B cell (primary cell): ENCODE measurements at regions not wholly inside any gene's neighbourhood (a gene's known extent, or its start where the extent isn't known, plus 50 kb on each side); places are given as distances from the start of the nearest gene placed in this dataset.

ENCODE experiments used
- ATAC-seq: fragments of 200-7000 bp; cut with Tn5 transposase; one replicate; pipeline ENCODE4 v1.10.0; 2021; ENCODE audit warnings: low read depth, mild to moderate bottlenecking, moderate number of reproducible peaks, moderate library complexity
- CTCF ChIA-PET: fragments of 350-600 bp; sonication (Branson Sonifier 250); formaldehyde crosslinking; loops from one replicate; lab custom pipeline; 2021; ENCODE audit warnings: antibody characterized with exemption, inconsistent platforms; lab: Charles Lee
- POLR2A ChIA-PET: fragments of 350-600 bp; sonication (Branson Sonifier 250); formaldehyde crosslinking; loops from one replicate; lab custom pipeline; 2021; ENCODE audit warnings: antibody characterized with exemption; lab: Charles Lee
- DNase-seq: peaks from one replicate; pipeline ENCODE4 v3.0.0; 2013
- H2AFZ ChIP-seq: 2 replicates; pipeline ENCODE4 v1.6.1; 2012; ENCODE audit warnings: mild to moderate bottlenecking, low read depth, low read length; ENCODE audit not compliant: insufficient read depth, poor library complexity, severe bottlenecking
- H3K27ac ChIP-seq, 2 donors: 1 replicate in 1 of 2; 2 replicates in 1 of 2; pipeline ENCODE4 v1.5.1; 2012 to 2013; ENCODE audit warnings: low read length in 2 of 2, mild to moderate bottlenecking in 2 of 2, moderate library complexity in 1 of 2
- H3K27me3 ChIP-seq, 4 experiments: fragments of 200-600 bp in 1 of 4; sonication (generic) in 1 of 4; replicated peaks in 1 of 4; 1 replicate in 2 of 4; 2 replicates in 2 of 4; pipeline versions ENCODE4 v1.6.1 to v1.7.0; 2013 to 2016; ENCODE audit warnings: low read length in 3 of 4, mild to moderate bottlenecking in 2 of 4, mixed read lengths in 1 of 4, moderate library complexity in 1 of 4; ENCODE audit not compliant: insufficient read depth in 4 of 4, control insufficient read depth in 3 of 4; ENCODE audit errors: control extremely low read depth in 1 of 4
- H3K36me3 ChIP-seq, 2 experiments: replicated peaks in 1 of 2; 1 replicate in 1 of 2; 2 replicates in 1 of 2; pipeline versions ENCODE4 v1.6.1 to v1.7.1; 2013; ENCODE audit warnings: low read length in 1 of 2; ENCODE audit not compliant: insufficient read depth in 2 of 2, control insufficient read depth in 1 of 2; ENCODE audit errors: control extremely low read depth in 1 of 2, extremely low read depth in 1 of 2
- H3K4me1 ChIP-seq, 2 donors: fragments of 200-600 bp in 1 of 2; sonication (generic) in 1 of 2; 1 replicate in 1 of 2; 2 replicates in 1 of 2; pipeline versions ENCODE4 v1.5.1 to v1.6.1; 2013 to 2017; ENCODE audit warnings: low read length in 2 of 2; ENCODE audit not compliant: control insufficient read depth in 2 of 2, insufficient read depth in 2 of 2
- H3K4me2 ChIP-seq: replicated peaks from 2 replicates; pipeline ENCODE3; 2012; ENCODE audit warnings: mild to moderate bottlenecking, low read depth, low read length; ENCODE audit not compliant: poor library complexity, severe bottlenecking
- H3K4me3 ChIP-seq, 5 experiments: fragments of 200-600 bp in 1 of 5; sonication (generic) in 1 of 5; 1 replicate in 3 of 5; 2 replicates in 2 of 5; pipeline versions ENCODE4 v1.5.1 to v1.7.0; 2011 to 2016; ENCODE audit warnings: low read length in 4 of 5, mild to moderate bottlenecking in 4 of 5, low read depth in 2 of 5, control low read depth in 1 of 5, moderate library complexity in 1 of 5; ENCODE audit not compliant: insufficient read depth in 1 of 5; ENCODE audit errors: control extremely low read depth in 1 of 5, extremely low read depth in 1 of 5
- H3K79me2 ChIP-seq: fragments of 200-600 bp; sonication (generic); one replicate; pipeline ENCODE4 v1.6.0; 2016; ENCODE audit warnings: low read length; ENCODE audit not compliant: control insufficient read depth, insufficient read depth
- H3K9ac ChIP-seq: fragments of 200-600 bp; sonication (generic); 2 replicates; pipeline ENCODE4 v1.6.1; 2017; ENCODE audit warnings: mild to moderate bottlenecking, low read length, moderate library complexity
- H3K9me3 ChIP-seq, 3 donors: one replicate each; pipeline versions ENCODE4 v1.6.1 to v1.7.1; 2013; ENCODE audit warnings: low read length in 2 of 3; ENCODE audit not compliant: control insufficient read depth in 2 of 3, insufficient read depth in 1 of 3; ENCODE audit errors: control extremely low read depth in 1 of 3
- H4K20me1 ChIP-seq: 2 replicates; pipeline ENCODE4 v1.6.0; 2012; ENCODE audit warnings: mild to moderate bottlenecking, low read length; ENCODE audit not compliant: insufficient read depth, control insufficient read depth, poor library complexity, severe bottlenecking
- H3K27ac Mint-ChIP-seq: one replicate; pipeline ENCODE4 v1.8.0; 2021; ENCODE audit warnings: mixed read lengths
- H3K27me3 Mint-ChIP-seq: one replicate; pipeline ENCODE4 v1.8.0; 2021; ENCODE audit warnings: mixed read lengths
- H3K4me1 Mint-ChIP-seq: one replicate; pipeline ENCODE4 v1.8.0; 2021; ENCODE audit warnings: mixed read lengths
- H3K4me3 Mint-ChIP-seq: one replicate; pipeline ENCODE4 v1.8.0; 2021; ENCODE audit warnings: mixed read lengths
- H3K9me3 Mint-ChIP-seq: one replicate; pipeline ENCODE4 v1.8.0; 2022; ENCODE audit warnings: mixed read lengths; ENCODE audit not compliant: insufficient read depth
- EZH2 ChIP-seq: IDR thresholded peaks from 2 replicates; pipeline ENCODE4 v1.6.1; 2012; ENCODE audit warnings: borderline replicate concordance, low read depth, mild to moderate bottlenecking, moderate library complexity, low read length; ENCODE audit not compliant: insufficient read depth, poor library complexity, severe bottlenecking
- WGBS: methylation state at CpG from one replicate; pipeline ENCODE4 v1.1.5; 2013; ENCODE audit warnings: missing lambda C conversion rate; ENCODE audit not compliant: insufficient coverage; 5-methylcytosine and 5-hydroxymethylcytosine counted together
- intact Hi-C: fragments of 100-400 bp; cut with micrococcal nuclease; formaldehyde crosslinking; loops from one replicate; pipeline ENCODE4 v1.10.0; 2022
- TF ChIP-seq, protein P1 (sequence below): fragments of 200-600 bp; IDR thresholded peaks from one replicate; pipeline ENCODE4 v1.8.0; 2022; ENCODE audit warnings: antibody characterized with exemption, mild to moderate bottlenecking

DNA sequence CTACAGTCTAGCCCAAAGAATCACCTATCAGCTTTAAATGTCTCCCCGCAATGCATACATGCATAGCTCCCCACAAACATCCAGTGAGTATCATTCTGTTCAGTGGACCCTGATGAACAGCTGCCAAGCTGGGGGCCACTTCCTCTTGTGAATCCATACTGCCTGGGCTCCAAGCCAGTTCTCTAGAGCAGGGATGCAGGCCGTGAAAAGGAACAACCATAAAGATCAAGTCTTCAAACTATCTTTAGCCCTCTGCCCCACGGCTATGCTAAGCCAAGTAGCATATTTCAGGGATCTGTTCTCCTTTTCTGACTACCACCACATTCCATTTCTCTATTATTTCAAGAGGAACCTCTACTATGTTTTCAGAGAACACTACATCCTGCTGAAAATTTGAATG lies 191.7 kb upstream of the BTBD3 start:
- no peaks in the 10 kb centered on the region for H3K4me1 ChIP-seq
- H4K20me1 ChIP-seq, result no peaks in the 10 kb centered on the region
- no peaks in the 10 kb centered on the region for H3K27me3 ChIP-seq
- H3K9me3 Mint-ChIP-seq, result no peaks in the 10 kb centered on the region
- H3K36me3 ChIP-seq, result no peaks in the 10 kb centered on the region
- no peak overlapping the region for H3K4me3 Mint-ChIP-seq
- no peak for ATAC-seq
- H3K9ac ChIP-seq, result no peak overlapping the region
- no peaks in the 10 kb centered on the region for H3K4me1 Mint-ChIP-seq
- no peak overlapping the region for H3K27ac Mint-ChIP-seq
- WGBS, result 26% methylated on average over 3 of the region's 3 CpGs
- intact Hi-C loops, result no loop called here
- H3K79me2 ChIP-seq, result no peaks in the 10 kb centered on the region
- H3K4me2 ChIP-seq, result no peak overlapping the region
- no peak overlapping the region for H3K27ac ChIP-seq
- peaks cover 0 to 1% (median 0%) of the 10 kb centered on the region in 3 donors for H3K9me3 ChIP-seq
- H3K4me3 ChIP-seq, result no peak overlapping the region
- no peaks in the 10 kb centered on the region for H3K27me3 Mint-ChIP-seq
- CTCF ChIA-PET, result no interaction called here
- no peak for DNase-seq
- POLR2A ChIA-PET, result no interaction called here
- no peak overlapping the region for H2AFZ ChIP-seq
- no peak for TF ChIP-seq EZH2
- TF ChIP-seq, protein P1, sequence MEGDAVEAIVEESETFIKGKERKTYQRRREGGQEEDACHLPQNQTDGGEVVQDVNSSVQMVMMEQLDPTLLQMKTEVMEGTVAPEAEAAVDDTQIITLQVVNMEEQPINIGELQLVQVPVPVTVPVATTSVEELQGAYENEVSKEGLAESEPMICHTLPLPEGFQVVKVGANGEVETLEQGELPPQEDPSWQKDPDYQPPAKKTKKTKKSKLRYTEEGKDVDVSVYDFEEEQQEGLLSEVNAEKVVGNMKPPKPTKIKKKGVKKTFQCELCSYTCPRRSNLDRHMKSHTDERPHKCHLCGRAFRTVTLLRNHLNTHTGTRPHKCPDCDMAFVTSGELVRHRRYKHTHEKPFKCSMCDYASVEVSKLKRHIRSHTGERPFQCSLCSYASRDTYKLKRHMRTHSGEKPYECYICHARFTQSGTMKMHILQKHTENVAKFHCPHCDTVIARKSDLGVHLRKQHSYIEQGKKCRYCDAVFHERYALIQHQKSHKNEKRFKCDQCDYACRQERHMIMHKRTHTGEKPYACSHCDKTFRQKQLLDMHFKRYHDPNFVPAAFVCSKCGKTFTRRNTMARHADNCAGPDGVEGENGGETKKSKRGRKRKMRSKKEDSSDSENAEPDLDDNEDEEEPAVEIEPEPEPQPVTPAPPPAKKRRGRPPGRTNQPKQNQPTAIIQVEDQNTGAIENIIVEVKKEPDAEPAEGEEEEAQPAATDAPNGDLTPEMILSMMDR, result no peak

DNA sequence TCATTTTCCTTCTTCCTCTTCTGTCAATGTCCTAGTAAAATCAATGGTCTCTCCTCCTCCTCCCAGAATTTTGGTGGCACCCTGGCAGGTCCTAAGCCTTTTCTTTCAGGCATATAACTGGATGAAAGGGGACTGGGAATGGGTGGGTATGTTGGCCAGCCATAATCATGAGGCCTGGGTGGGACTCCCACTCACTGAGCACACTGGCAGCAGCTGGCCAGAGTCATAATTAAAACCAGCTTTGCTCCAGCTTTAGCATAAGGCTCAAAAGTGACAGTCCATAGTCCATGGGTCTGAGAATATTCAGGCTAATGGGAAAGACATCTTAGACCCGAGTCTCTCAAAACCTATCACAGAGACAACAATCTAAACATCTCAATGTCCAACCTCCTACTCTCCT lies 190.0 kb upstream of the BTBD3 start:
- no peak overlapping the region for H3K4me2 ChIP-seq
- ATAC-seq (no peak), DNase-seq (no peak)
- no peak for TF ChIP-seq EZH2
- TF ChIP-seq, protein P1, result no peak
- H3K27ac ChIP-seq, result no peak overlapping the region
- intact Hi-C loops, result no loop called here
- no peaks in the 10 kb centered on the region for H3K36me3 ChIP-seq
- no peaks in the 10 kb centered on the region for H3K4me1 ChIP-seq
- H3K27ac Mint-ChIP-seq, result no peak overlapping the region
- H3K9me3 ChIP-seq, result peaks cover 0 to 1% (median 0%) of the 10 kb centered on the region in 3 donors
- POLR2A ChIA-PET, result no interaction called here
- CTCF ChIA-PET, result no interaction called here
- no peak overlapping the region for H3K9ac ChIP-seq
- no peaks in the 10 kb centered on the region for H3K27me3 Mint-ChIP-seq
- no peaks in the 10 kb centered on the region for H4K20me1 ChIP-seq
- H2AFZ ChIP-seq, result no peak overlapping the region
- no peaks in the 10 kb centered on the region for H3K9me3 Mint-ChIP-seq
- H3K4me3 Mint-ChIP-seq, result no peak overlapping the region
- no peak overlapping the region for H3K4me3 ChIP-seq
- H3K79me2 ChIP-seq, result no peaks in the 10 kb centered on the region
- no CpG with 5 or more reads among the region's 1 CpG for WGBS
- no peaks in the 10 kb centered on the region for H3K27me3 ChIP-seq
- H3K4me1 Mint-ChIP-seq, result no peaks in the 10 kb centered on the region
